WTC11 (cell line): ENCODE measurements at regions not wholly inside any gene's neighbourhood (a gene's known extent, or its start where the extent isn't known, plus 50 kb on each side); places are given as distances from the start of the nearest gene placed in this dataset.

Experiments
- CTCF ChIP-seq: fragments of 200-600 bp; IDR thresholded peaks from 2 replicates; pipeline ENCODE4 v1.8.0; 2022; ENCODE audit warnings: antibody characterized with exemption
- MLX ChIP-seq: sonication (generic); formaldehyde crosslinking; IDR thresholded peaks from 2 replicates; pipeline ENCODE4 v1.8.1; 2023; ENCODE audit warnings: mild to moderate bottlenecking, missing genetic modification reagents, moderate library complexity
- ZNF425 ChIP-seq: fragments of 250-450 bp; sonication (Bioruptor Pico); conservative IDR thresholded peaks from 2 replicates; pipeline ENCODE4 v1.9.0; 2021; ENCODE audit warnings: mild to moderate bottlenecking

- TF ChIP-seq CTCF (no peak), MLX (CRISPR knock-in tag) (no peak), ZNF425 (no peak)
These were observed 407.5 kb upstream of the FIGN start for GRCh38 chr2:164143183-164143930.
